GM21786 (cell line): ENCODE measurements at regions not wholly inside any gene's neighbourhood (a gene's known extent, or its start where the extent isn't known, plus 50 kb on each side); places are given as distances from the start of the nearest gene placed in this dataset.
"Not testable (repeated sequence)": the region's sequence is repeated elsewhere in the genome, so short reads cannot be mapped to it uniquely, and the experiment has no call there.

ENCODE experiments used
- ATAC-seq: cut with Tn5 transposase; IDR thresholded peaks from one replicate; pipeline ENCODE4 v1.9.1; 2021; ENCODE audit not compliant: unreplicated experiment

DNA sequence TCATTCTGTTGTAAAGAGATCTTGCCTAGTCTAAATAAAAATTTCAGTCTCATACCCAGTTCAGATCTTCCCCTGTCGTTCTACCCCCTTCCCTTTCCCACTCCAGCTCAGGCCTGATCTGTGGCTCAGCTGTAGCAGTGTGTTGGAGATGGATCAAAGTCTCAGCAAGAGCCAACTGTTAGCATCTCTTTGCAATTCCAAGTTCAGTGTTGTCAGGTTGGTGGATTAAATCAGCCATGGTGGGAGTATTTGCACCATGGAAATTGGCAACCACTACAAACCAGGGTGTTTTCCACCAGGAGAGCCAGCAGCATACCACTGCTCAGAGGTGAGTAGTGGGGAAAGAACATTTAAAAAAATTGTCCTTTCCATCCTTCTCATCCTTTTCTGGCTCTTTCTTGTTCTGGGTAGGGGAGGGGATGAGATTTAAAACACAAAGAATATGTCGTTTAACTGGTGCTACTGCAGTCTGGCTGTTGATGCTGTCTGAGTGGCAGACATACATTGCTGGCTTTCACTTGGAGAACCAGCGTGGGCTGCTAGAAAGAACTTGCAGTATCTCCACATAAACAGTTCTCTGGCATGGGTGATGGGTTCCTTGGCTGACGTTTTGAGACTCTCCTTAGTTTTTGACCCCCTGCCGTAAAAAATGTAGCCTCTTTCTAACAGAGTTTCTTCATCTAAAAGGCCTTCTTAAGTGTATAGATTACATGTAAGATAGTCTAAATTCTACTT, 514.1 kb downstream of the RAB38 start:
- no peak for ATAC-seq

- ATAC-seq: no peak
Observed at GRCh38 chr11:87659807-87660206, 515.4 kb downstream of the RAB38 start.

DNA sequence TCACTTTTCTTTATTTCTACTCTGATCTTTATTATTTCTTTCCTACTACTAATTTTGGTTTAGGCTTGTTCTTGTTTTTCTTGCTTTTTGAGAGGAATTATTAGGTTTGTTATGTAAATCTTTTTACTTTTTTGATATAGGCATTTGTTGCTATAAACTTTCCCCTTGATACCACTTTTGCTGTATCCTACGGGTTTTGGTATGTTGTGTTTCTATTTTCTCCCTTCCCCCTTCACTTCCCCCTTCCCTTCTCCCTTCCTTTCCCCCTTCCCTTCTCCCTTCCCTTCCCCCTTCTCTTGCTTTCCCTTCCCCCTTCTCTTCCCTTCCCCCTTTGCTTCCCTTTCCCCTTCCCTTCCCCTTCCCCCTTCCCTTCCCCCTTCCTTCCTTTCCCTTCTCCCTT, 529.6 kb downstream of the RAB38 start:
- no peak for ATAC-seq

DNA sequence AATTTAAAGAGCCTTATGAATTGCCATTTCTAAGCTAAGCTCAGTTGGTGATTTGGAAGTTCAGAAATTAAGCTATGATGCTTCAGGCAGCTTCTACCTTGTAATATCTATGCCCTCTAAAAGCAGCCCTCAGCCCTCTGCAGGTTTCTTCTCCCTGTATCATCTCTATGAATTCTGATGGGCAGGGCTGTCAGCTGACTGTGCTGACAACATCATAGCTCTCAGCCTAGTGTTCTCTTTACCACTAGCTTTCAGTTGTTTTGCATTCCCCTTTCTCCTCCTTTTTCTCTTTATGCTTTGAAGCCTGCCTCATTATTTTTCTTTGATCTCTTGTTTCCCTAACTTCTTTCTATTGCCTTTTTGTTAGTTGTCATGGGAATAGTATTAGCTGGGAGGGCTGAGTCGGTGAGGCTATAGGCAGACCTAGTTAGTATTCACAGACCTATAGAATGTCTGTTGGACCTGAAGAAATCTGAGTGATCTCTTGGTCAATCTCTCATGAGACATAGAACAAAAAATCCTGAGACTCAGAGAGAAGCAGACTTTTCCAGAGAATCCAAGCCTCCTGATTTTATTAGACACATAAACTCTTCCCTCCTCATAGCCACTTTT, 535.4 kb downstream of the RAB38 start:
- no peak for ATAC-seq

- ATAC-seq: no peak
Observed at GRCh38 chr11:87635001-87635400, 540.2 kb downstream of the RAB38 start.

DNA sequence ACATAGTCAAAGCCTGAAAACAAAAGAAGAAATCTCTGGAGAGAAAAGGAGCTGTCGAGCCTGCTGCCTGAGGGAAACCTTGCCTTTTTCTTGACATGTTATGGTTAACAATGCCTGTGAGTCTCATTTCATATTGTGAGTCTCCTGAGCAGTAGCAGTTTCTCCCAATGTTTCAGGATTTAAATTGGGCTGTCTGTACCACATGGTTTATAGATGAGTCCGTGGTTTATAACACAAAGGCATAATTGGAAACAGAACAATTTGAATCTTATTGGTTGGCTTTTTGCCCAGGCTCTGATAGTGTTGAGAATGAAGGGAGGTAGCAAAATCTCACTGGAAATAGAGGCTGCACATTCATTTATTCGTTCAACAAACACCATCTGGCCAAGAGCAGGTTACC, 540.9 kb downstream of the RAB38 start:
- no peak for ATAC-seq

DNA sequence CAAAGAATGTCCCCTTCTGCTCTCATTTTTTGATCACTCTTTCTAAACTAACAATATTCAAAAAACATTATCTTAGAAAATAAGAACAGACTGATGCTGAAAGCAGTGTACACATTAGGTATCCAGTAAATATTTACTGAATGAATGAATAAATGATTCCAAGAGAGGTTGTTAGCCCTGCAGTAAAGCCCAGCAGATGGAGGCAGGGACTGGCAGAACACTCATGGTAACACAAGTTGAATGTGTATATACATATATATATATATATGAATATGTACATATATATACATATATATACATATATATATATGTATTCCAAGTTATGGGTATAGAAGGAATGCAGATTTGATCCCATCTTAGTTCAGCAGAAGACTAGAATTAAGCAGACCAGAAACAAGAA, 546.3 kb downstream of the RAB38 start:
- ATAC-seq: no peak

GRCh38 chr11:87628026-87628580, 547.1 kb downstream of the RAB38 start:
- ATAC-seq: no peak

DNA sequence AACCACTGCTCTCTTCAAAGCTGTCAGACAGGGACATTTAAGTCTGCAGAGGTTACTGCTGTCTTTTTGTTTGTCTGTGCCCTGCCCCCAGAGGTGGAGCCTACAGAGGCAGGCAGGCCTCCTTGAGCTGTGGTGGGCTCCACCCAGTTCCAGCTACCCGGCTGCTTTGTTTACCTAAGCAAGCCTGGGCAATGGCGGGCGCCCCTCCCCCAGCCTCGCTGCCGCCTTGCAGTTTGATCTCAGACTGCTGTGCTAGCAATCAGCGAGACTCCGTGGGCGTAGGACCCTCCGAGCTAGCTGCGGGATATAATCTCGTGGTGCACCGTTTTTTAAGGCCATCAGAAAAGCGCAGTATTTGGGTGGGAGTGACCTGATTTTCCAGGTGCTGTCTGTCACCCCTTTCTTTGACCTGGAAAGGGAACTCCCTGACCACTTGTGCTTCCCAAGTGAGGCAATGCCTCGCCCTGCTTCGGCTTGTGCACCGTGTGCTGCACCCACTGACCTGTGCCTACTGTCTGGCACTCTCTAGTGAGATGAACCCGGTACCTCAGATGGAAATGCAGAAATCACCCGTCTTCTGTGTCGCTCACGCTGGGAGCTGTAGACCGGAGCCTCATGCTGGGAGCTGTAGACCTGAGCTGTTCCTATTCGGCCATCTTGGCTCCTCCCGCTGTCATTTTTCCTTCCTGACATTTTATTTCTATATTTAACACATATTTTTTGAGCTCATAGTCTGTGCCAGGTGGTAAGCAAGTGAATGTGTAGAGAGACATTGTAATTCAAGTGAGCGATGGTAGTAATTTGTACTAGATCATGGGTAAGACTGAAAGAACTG, 551.5 kb downstream of the RAB38 start:
- not testable (repeated sequence) for ATAC-seq

- no peak for ATAC-seq
Observed at GRCh38 chr11:87616511-87616910, 558.7 kb downstream of the RAB38 start.

GRCh38 chr11:87604350-87604749, 566.6 kb downstream of the TMEM135 start:
- no peak for ATAC-seq

GRCh38 chr11:87603887-87604286, 566.2 kb downstream of the TMEM135 start:
- no peak for ATAC-seq

DNA sequence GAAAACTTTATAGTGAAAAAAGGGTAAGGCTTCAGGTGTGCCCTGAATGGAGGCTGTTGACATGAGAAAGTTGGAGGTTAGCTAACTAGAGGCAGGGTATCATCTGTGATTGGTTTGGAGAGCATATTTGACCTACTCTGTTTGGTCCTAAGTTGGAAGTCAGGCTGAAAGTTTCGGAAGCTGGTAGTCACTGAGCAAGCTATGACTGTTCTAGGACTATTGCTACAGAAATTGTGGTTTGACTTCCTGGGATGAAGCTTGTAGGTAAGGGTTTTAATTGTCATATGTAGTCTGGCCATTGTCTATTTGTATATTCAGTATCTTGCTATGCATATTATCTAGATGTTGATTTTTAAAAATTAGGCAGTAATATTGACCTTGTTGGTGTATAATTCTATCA, 565.0 kb downstream of the TMEM135 start:
- no peak for ATAC-seq

DNA sequence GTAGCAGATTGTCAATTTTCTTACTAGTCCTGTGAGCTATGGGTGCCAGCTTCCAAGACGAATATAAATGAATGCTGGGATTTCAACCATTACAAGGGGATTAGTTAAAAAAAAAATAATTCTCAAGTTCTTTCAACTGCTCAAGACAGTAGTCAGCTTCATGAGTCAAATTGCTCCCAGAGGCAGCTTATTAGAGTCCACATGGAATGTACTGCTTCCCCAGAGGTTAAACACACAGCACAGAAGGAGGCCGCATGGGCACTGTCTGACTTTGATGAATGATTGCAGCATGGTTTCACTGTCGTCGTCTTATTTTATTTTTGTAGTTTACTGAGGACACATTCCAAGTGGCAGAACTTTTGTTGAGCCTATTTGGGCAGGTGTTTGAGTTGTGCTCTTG, 563.2 kb downstream of the TMEM135 start:
- ATAC-seq: no peak

DNA sequence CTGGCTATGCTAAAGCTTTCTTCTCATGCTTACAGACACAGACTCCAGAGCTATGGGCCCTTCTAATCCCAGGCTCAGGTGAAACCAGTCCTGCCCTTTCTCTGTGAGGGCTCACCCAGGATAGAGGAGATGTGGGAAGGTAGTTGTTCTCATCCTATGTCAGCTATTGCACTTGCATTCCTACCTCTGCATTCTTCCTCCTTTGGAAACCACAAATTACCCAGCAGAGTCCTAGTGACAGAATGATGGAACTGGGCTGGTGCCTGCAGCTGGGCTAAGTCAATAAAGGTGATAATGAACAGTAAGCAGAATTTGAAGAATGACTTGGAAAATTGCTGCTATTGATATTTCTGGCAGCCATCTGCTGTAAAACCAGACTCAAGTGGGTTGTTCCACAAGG, 560.0 kb downstream of the TMEM135 start:
- no peak for ATAC-seq

DNA sequence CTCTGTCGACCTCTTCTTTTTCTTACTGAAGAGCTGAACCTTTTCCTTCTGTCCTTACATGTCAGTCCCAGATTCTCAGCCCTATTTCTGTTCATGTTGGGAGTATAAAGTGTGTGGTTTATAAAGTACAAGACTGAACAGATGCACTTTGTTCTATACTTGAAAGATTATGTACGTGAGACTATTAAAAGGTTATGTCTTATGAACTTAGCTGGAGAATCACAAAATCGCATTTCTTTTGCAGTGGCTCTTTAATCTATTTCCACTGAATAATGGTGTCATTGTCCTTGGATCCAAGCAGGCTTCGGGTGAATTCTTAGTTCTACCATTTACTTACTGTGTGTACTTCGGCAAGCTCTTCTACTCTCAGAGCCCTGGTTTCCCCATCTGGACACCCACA, 558.4 kb downstream of the TMEM135 start:
- ATAC-seq: no peak

DNA sequence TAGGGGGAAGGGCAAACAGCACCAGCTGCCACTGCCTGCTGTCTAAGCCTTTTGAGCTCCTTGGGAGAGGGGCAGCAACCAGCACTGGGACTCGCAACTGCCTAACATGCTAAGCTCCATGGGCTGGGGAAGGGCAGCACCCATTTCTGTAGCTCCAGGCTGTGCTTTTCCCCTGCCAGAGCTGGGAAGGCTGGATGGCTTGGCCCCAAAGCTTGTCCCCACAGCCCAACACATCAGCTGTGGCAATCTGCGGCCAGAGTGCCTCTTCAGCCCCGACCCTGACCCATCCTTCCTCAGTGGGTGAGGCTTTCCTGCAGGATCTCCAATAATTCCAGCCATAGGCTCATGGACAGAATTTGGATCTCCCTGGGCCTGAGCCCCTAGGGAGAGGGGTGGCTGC, 551.3 kb downstream of the TMEM135 start:
- ATAC-seq: no peak

- ATAC-seq: not testable (repeated sequence)
Observed at GRCh38 chr11:87585613-87586012, 547.9 kb downstream of the TMEM135 start.

GRCh38 chr11:87583931-87584330, 546.2 kb downstream of the TMEM135 start:
- ATAC-seq: no peak

DNA sequence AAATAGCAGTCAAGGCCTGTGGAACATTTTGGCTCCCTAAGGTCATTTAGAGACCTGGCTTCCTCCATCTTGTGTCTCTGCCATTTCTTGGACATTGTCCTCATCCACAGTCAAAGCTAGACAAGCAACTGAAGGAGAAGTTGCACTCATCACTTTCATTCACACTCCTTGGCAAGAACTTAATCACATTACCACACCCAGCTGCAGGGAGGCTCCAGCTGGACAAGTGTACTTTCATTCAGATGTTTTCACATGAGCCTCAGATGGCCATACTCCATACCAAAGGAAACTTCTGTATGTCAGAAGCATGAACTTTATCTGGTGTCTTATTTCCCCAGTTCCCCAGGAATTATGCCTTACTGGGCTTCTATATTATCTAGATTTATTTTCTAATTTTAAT, 537.4 kb downstream of the TMEM135 start:
- no peak for ATAC-seq

- ATAC-seq: no peak
Observed at GRCh38 chr11:87574193-87574592, 536.5 kb downstream of the TMEM135 start.

- no peak for ATAC-seq
Observed at GRCh38 chr11:87573708-87574107, 536.0 kb downstream of the TMEM135 start.
